ENCODE measurements at regions not wholly inside any gene's neighbourhood (a gene's known extent, or its start where the extent isn't known, plus 50 kb on each side); places are given as distances from the start of the nearest gene placed in this dataset.
A peak's percentile ranks its signal among the peaks of the same experiment; 100 is the strongest.

DNA sequence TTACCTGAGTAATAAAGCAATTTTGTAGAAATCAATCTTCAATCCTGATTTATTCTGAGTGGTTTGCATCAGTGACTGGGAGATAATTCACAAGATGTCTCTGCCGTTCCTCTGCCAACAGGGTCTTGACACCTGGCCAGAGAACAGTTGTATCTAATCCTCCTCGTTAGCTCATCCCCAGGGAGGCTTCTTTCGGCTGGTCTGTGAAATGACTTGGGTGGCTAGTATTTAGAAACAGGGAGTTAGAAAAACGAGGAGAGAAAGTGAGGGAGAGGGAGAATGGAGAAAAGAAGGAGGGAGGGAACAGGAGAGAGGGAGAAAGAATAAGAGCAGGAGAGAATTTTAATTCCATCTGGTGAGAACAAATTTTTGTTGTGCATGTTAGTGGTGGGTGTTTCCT, 600.2 kb upstream of the TLE4 start:
- H3K79me2 ChIP-seq (ENCODE audit: insufficient read depth, low read length) = no peaks in the 10 kb centered on the region
- no peak overlapping the region for H3K4me2 ChIP-seq (replicated peaks; ENCODE audit: extremely low read depth, low read length, poor library complexity, severe bottlenecking)
- no peak overlapping the region for H3K9ac ChIP-seq (ENCODE audit: insufficient read depth, low read length, poor library complexity, severe bottlenecking)
- no peak for DNase-seq
- intact Hi-C loops (cut with micrococcal nuclease) = no loop called here
- H2AFZ ChIP-seq (ENCODE audit: insufficient read depth, low read depth, low read length, poor library complexity, severe bottlenecking) = no peak overlapping the region
- no peak overlapping the region for H3K4me3 ChIP-seq (replicated peaks in 1 of 3; ENCODE audit: low read depth in 2 of 3, low read length in 3 of 3)
- Mint-ChIP-seq H3K4me1 (no peaks in the 10 kb centered on the region), H3K27me3 (ENCODE audit: low read depth in 3 of 3) (peaks cover 0 to 1% (median 1%) of the 10 kb centered on the region in 3 donors), H3K36me3 (no peaks in the 10 kb centered on the region), H3K9me3 (peaks cover 0 to 7% (median 3%) of the 10 kb centered on the region in 7 donors), H3K27ac (peak overlapping the region in 1 of 7 donors; percentile 0), H3K4me3 (no peak overlapping the region)
- no peaks in the 10 kb centered on the region for H3K4me1 ChIP-seq (ENCODE audit: control insufficient read depth in 1 of 2, insufficient read depth in 2 of 2, low read length in 2 of 2)
- no peaks in the 10 kb centered on the region for H4K20me1 ChIP-seq (ENCODE audit: insufficient read depth, low read length)
- H3K27ac ChIP-seq (ENCODE audit: low read depth in 1 of 2, low read length in 2 of 2) = no peak overlapping the region
- no peaks in the 10 kb centered on the region for H3K9me3 ChIP-seq (replicated peaks in 1 of 2; ENCODE audit: control insufficient read depth in 1 of 2, insufficient read depth in 1 of 2, low read length in 2 of 2)
- no peaks in the 10 kb centered on the region for H3K36me3 ChIP-seq (replicated peaks in 1 of 2; ENCODE audit: control insufficient read depth in 1 of 2, insufficient read depth in 2 of 2, low read length in 2 of 2)
- TF ChIP-seq, protein P1, sequence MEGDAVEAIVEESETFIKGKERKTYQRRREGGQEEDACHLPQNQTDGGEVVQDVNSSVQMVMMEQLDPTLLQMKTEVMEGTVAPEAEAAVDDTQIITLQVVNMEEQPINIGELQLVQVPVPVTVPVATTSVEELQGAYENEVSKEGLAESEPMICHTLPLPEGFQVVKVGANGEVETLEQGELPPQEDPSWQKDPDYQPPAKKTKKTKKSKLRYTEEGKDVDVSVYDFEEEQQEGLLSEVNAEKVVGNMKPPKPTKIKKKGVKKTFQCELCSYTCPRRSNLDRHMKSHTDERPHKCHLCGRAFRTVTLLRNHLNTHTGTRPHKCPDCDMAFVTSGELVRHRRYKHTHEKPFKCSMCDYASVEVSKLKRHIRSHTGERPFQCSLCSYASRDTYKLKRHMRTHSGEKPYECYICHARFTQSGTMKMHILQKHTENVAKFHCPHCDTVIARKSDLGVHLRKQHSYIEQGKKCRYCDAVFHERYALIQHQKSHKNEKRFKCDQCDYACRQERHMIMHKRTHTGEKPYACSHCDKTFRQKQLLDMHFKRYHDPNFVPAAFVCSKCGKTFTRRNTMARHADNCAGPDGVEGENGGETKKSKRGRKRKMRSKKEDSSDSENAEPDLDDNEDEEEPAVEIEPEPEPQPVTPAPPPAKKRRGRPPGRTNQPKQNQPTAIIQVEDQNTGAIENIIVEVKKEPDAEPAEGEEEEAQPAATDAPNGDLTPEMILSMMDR (IDR thresholded peaks at IDR 0.05) = no peak
- H3K27me3 ChIP-seq (ENCODE audit: control insufficient read depth in 2 of 2, insufficient read depth in 2 of 2, low read length in 2 of 2) = no peaks in the 10 kb centered on the region
- WGBS (ENCODE audit: insufficient coverage) = 86% methylated on average over 3 of the region's 4 CpGs

- TF ChIP-seq, protein P1 (IDR thresholded peaks at IDR 0.05) = no peak
- Histone ChIP-seq H3K4me3 (replicated peaks in 1 of 3; ENCODE audit: low read depth in 2 of 3, low read length in 3 of 3) (no peak overlapping the region), H2AFZ (ENCODE audit: insufficient read depth, low read depth, low read length, poor library complexity, severe bottlenecking) (no peak overlapping the region), H3K36me3 (replicated peaks in 1 of 2; ENCODE audit: control insufficient read depth in 1 of 2, insufficient read depth in 2 of 2, low read length in 2 of 2) (no peaks in the 10 kb centered on the region), H4K20me1 (ENCODE audit: insufficient read depth, low read length) (no peaks in the 10 kb centered on the region), H3K79me2 (ENCODE audit: insufficient read depth, low read length) (no peaks in the 10 kb centered on the region), H3K9ac (ENCODE audit: insufficient read depth, low read length, poor library complexity, severe bottlenecking) (no peak overlapping the region), H3K9me3 (replicated peaks in 1 of 2; ENCODE audit: control insufficient read depth in 1 of 2, insufficient read depth in 1 of 2, low read length in 2 of 2) (no peaks in the 10 kb centered on the region), H3K4me2 (replicated peaks; ENCODE audit: extremely low read depth, low read length, poor library complexity, severe bottlenecking) (no peak overlapping the region), H3K4me1 (ENCODE audit: control insufficient read depth in 1 of 2, insufficient read depth in 2 of 2, low read length in 2 of 2) (no peaks in the 10 kb centered on the region), H3K27me3 (ENCODE audit: control insufficient read depth in 2 of 2, insufficient read depth in 2 of 2, low read length in 2 of 2) (no peaks in the 10 kb centered on the region), H3K27ac (ENCODE audit: low read depth in 1 of 2, low read length in 2 of 2) (no peak overlapping the region)
- WGBS (ENCODE audit: insufficient coverage) = no CpG with 5 or more reads among the region's 1 CpG
- peaks cover 0 to 7% (median 3%) of the 10 kb centered on the region in 7 donors for H3K9me3 Mint-ChIP-seq
- no peak overlapping the region for H3K27ac Mint-ChIP-seq
- intact Hi-C loops (cut with micrococcal nuclease) = no loop called here
- no peak overlapping the region for H3K4me3 Mint-ChIP-seq
- H3K27me3 Mint-ChIP-seq (ENCODE audit: low read depth in 3 of 3) = peaks cover 0 to 1% (median 1%) of the 10 kb centered on the region in 3 donors
- H3K36me3 Mint-ChIP-seq = no peaks in the 10 kb centered on the region
- H3K4me1 Mint-ChIP-seq = no peaks in the 10 kb centered on the region
- DNase-seq = no peak
These were observed 599.3 kb upstream of the TLE4 start for GRCh38 chr9:78972303-78972999.

All from CD14-positive monocyte (primary cell).